Right ventricle myocardium inferior (tissue), 1 donor: ENCODE measurements at regions not wholly inside any gene's neighbourhood (a gene's known extent, or its start where the extent isn't known, plus 50 kb on each side); places are given as distances from the start of the nearest gene placed in this dataset.
A peak's percentile ranks its signal among the peaks of the same experiment; 100 is the strongest.
"Not testable (repeated sequence)": the region's sequence is repeated elsewhere in the genome, so short reads cannot be mapped to it uniquely, and the experiment has no call there.

Experiments
- ATAC-seq: fragments of 200-7000 bp; cut with Tn5 transposase; one replicate; pipeline ENCODE4 v1.9.1; 2020; ENCODE audit warnings: mild to moderate bottlenecking, moderate library complexity
- DNase-seq: peaks from one replicate; pipeline ENCODE4 v3.0.0; 2021; ENCODE audit errors: missing footprints
- intact Hi-C: fragments of 100-400 bp; cut with DNase I; formaldehyde crosslinking; loops from one replicate; pipeline ENCODE4 v1.11.0; 2022
- donor health status: DM: no; HTN: yes; CAD: no; lungs with severe emphysema.

GRCh38 chr11:48902153-48902450 is 81.6 kb downstream of the TRIM51G start:
- intact Hi-C loops, DNase-seq, ATAC-seq: not testable (repeated sequence)

GRCh38 chr11:48901381-48902152 is 82.1 kb downstream of the TRIM51G start:
- peak; percentile 35 for DNase-seq
- intact Hi-C loops, ATAC-seq: not testable (repeated sequence)

GRCh38 chr11:48900801-48901181 is 82.9 kb downstream of the TRIM51G start:
- ATAC-seq, intact Hi-C loops: not testable (repeated sequence)
- peak; percentile 31 for DNase-seq

GRCh38 chr11:48900131-48900800 is 83.4 kb downstream of the TRIM51G start:
- intact Hi-C loops = no loop called here
- no peak for ATAC-seq
- DNase-seq = peak; percentile 45

- intact Hi-C loops = no loop called here
- peak; percentile 45 for DNase-seq
- ATAC-seq = no peak
Measured at GRCh38 chr11:48880021-48880441, 103.7 kb downstream of the TRIM51G start.

GRCh38 chr11:48879256-48879655 is 104.4 kb downstream of the TRIM51G start:
- DNase-seq (no peak), ATAC-seq (no peak)
- intact Hi-C loops = no loop called here
